ENCODE measurements at regions not wholly inside any gene's neighbourhood (a gene's known extent, or its start where the extent isn't known, plus 50 kb on each side); places are given as distances from the start of the nearest gene placed in this dataset.

- DNase-seq (ENCODE audit: low read depth) = no peak
Observed at GRCh38 chr5:3888310-3888709, 292.7 kb downstream of the IRX1 start.

GRCh38 chr5:3889412-3890142 is 293.9 kb downstream of the IRX1 start:
- no peak for DNase-seq (ENCODE audit: low read depth)

- DNase-seq (ENCODE audit: low read depth) = no peak
Observed at GRCh38 chr5:3891113-3891512, 295.5 kb downstream of the IRX1 start.

DNA sequence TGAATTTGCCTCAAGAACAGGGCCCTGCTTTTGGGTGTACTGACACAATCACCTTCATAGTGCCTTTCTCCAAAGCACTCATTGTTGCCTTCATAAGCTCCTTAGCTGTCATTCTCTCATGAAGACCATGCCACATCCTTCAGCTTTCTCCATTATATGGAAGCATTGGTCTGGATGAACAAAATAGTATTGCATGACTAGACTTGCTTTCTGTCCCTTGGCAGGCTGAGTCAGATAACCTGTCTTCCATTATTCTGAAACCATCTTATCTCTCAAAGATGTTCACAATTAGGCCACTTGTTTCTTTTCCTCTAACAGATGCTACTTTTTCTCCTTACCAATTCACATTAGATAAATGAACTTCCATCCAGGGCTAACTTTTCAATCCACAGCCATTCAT is 297.9 kb downstream of the IRX1 start:
- no peak for DNase-seq (ENCODE audit: low read depth)

DNA sequence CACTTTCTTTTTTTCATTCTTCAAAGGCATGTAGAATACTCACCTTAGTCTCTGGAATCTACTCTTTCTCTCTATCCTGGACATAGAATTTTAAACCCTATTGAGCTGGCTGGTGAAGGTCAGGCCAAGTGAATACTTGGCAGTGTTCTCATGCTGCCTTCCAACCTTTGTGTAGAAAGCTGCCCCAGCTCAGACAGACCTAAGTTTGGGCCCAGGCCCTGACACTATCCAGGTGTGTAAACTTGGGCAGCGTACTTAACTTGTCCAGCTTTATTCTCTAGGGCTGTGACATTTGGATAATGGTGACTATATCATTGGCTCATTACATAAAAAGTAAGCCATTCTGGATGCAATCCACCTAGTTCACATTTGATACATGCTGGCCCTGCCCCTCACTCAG is 298.3 kb downstream of the IRX1 start:
- DNase-seq (ENCODE audit: low read depth) = no peak

GRCh38 chr5:3896098-3896497 is 300.5 kb downstream of the IRX1 start:
- DNase-seq (ENCODE audit: low read depth) = no peak

GRCh38 chr5:3899093-3899492 is 303.5 kb downstream of the IRX1 start:
- no peak for DNase-seq (ENCODE audit: low read depth)

GRCh38 chr5:3904584-3904983 is 309.0 kb downstream of the IRX1 start:
- no peak for DNase-seq (ENCODE audit: low read depth)

DNA sequence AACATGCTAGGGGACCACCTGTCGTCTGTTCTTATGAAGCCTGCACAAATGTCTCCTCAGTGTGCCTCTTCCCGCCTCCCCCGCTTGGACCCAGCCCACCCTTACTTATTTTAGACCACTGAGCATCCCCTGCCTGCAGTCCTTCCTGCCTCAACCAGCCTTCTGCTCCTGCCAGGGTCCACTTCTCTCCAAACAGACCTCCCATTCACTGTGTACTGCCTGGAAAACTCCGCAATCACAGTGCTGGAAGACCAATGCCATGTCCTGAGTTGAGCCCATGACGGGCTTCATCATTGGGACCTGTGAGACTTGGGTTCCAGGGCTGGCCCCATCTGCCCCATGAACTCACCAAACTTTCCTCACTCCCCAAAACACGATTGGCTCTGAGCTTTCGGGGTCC is 309.4 kb downstream of the IRX1 start:
- DNase-seq (ENCODE audit: low read depth) = no peak

- no peak for DNase-seq (ENCODE audit: low read depth)
Observed at GRCh38 chr5:3905521-3905920, 309.9 kb downstream of the IRX1 start.

- no peak for DNase-seq (ENCODE audit: low read depth)
Observed at GRCh38 chr5:3911111-3911510, 315.5 kb downstream of the IRX1 start.

- DNase-seq (ENCODE audit: low read depth) = no peak
Observed at GRCh38 chr5:3911773-3912172, 316.1 kb downstream of the IRX1 start.

DNA sequence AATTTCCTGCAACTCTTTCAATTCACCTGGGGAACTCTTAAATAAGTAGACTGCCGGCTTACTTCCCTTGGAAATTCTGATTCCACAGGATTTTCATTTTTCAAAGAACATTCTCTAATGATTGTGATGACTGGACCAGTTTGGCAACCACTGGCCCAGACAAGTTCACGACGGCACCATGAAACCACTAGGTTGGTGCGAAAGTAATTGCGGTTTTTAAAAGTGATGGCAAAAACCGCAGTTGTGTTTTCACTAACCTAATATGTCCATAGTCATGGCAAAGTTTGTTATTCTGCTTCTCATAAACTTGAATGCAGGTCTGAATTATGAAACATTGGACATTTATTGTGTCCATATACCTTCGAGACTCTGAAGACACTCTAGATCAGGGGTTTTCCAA is 317.2 kb downstream of the IRX1 start:
- no peak for DNase-seq (ENCODE audit: low read depth)

GRCh38 chr5:3913279-3913678 is 317.6 kb downstream of the IRX1 start:
- DNase-seq (ENCODE audit: low read depth) = no peak

- DNase-seq (ENCODE audit: low read depth) = no peak
Observed at GRCh38 chr5:3925022-3925421, 329.4 kb downstream of the IRX1 start.

DNA sequence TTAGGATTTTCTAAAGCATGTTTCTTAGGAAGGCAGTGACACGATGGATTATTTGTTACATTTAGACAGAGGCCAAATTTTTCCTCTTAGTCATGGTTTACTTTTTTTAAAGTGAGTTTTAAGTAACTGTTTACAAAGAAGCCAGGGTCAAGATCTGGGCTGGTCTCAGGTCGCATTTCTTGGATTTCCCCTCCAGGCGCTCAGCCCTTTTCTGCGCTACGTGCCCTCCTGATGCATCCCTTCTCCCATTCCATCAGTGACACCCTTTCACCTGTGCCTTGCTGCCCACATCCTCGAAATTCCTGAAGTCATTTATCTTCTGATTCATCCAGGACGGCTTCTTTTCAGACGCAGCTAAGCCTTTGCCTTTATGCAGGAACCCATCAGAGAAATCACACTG is 330.3 kb downstream of the IRX1 start:
- DNase-seq (ENCODE audit: low read depth) = no peak

DNA sequence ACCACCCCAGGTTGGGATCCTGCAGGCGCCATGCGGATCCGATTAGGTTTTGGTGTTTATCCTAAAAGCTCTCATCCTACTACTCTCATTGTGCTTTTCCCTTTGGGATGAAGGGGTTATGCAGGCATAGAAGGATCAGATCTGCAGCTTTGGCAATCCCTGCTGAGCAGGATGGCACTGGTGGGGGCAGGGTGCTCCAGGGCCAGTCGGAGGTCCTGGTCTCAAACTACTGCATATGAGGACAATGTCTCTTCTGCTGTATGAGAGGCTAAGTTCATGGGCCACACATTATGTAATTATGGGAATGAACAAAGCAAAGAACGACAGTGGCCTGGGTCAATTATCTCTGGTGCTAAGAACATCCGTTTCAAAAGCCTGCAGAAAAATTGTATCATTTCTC is 334.2 kb downstream of the IRX1 start:
- DNase-seq (ENCODE audit: low read depth) = no peak

DNA sequence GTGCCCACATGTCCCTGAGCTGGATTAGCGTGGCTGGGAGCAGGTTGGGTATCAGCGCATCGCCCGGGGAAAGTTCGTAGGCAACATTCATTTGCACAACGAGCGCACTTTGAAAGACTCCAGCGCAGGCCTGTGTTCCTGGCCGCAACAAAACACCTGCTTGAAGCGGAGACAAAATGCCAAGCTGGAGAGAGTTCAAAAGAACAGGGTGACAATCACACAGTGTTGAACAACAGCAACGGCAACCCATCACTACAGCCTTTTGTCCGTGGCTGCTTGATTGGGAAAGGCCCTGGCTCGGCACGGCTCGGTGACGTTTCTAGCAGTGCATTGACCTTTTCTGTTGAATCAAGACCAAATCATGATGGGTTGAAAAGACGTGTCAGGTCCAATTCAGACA is 336.3 kb downstream of the IRX1 start:
- DNase-seq (ENCODE audit: low read depth) = no peak

GRCh38 chr5:3933536-3933935 is 337.9 kb downstream of the IRX1 start:
- no peak for DNase-seq (ENCODE audit: low read depth)

DNA sequence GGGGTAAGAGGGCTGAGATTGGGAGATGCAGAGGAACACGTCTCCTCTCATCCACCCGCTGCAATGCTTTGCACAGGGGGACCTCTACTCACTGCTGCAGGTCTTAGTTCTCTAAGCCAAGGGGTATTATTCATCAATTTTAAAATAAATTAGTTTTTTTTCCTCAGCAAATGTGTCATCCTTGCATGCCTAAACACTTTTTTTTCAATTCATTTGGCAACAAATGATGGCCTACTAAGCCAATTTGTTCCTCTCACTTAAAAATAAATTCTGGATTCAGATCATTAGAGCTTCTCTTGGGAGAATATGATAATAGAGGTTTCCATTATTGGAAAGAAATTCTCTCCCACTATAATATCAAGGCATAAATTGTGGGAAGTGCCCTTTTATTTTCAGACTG is 338.3 kb downstream of the IRX1 start:
- DNase-seq (ENCODE audit: low read depth) = no peak

DNA sequence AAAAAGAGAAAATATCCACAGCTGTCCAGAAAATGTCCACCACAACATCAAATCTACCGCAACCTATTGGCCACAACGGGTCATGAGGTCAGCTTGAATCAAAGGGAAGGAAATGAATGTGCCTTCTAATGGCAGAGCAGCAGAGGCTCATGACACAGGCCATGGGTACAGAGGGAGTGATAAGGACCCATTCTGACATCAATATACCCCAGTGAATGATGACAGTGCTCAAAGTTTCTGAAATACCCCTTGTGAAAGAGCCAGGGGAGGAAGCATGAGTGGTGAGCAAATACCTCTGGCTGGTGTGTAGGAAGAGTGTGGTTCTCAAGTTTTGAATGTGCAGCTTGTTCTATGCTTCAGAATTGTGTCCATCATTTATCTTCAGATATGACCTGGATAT is 348.2 kb downstream of the IRX1 start:
- DNase-seq (ENCODE audit: low read depth) = no peak

DNA sequence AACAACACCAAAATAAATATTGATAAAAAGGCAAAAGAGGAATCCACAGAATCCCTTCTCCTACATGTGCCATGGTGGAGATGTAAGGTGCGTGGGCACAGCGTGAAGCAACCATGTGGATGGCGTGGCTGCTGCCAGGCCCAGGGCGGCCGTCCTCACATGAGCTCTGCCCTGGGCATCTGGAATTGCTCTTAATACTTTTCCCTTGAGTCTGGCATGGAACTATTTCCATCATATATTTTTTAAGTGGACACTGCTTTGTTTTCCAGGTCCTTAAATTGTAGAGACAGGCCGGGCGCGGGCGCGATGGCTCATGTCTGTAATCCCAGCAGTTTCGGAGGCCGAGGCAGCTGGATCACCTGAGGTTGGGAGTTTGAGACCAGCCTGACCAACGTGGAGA is 349.3 kb downstream of the IRX1 start:
- DNase-seq (ENCODE audit: low read depth) = no peak

DNA sequence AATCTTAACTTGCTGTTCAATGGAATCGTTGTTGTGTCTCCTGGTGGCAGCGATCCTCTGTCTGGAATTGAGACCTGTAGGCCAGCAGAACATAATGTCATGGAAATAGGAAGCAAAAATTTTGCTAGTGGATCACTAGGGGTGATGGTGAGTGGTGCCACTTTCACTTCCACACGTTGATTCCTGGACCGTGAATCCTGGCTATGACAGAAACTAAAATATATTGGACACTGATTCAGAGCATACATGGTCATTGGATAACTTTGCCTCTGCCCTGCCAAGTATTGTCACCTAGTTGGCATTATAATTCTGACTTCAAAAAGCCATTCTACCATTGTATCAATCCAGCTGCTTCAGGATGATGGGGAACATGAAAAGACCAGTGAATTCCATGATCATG is 353.2 kb downstream of the IRX1 start:
- DNase-seq (ENCODE audit: low read depth) = no peak

- no peak for DNase-seq (ENCODE audit: low read depth)
Observed at GRCh38 chr5:3954199-3954598, 358.6 kb downstream of the IRX1 start.

DNA sequence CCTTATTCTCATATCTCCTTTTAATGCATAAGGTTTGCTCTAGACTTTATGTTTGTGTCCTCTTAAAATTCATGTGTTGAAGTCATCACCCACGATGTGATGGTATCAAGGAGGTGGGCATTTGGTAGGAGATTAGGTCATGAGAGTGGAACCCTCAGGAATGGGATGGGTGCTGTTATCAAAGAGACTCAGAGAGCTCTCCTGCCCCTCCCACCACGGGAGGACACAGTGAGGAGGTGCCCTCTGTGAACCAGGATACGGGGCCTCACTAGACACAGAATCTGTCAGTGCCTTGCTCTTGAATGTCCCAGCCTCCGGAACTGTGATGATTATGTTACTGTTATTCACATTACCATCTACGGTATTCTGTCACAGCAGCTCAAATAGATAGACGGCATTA is 359.0 kb downstream of the IRX1 start:
- DNase-seq (ENCODE audit: low read depth) = no peak
